Fibroblast of skin of right quadriceps (primary cell): ENCODE measurements at regions not wholly inside any gene's neighbourhood (a gene's known extent, or its start where the extent isn't known, plus 50 kb on each side); places are given as distances from the start of the nearest gene placed in this dataset.
"Not testable (repeated sequence)": the region's sequence is repeated elsewhere in the genome, so short reads cannot be mapped to it uniquely, and the experiment has no call there.

Experiments used
- DNase-seq: peaks from one replicate; pipeline ENCODE4 v3.0.0-alpha.2; 2013

- no peak for DNase-seq
Measured at GRCh38 chr14:27836386-27836785, 930.2 kb upstream of the FOXG1 start.

GRCh38 chr14:27845241-27845850, 921.2 kb upstream of the FOXG1 start:
- DNase-seq: no peak

- DNase-seq: no peak
Measured at GRCh38 chr14:27845902-27846301, 920.7 kb upstream of the FOXG1 start.

- DNase-seq: not testable (repeated sequence)
Measured at GRCh38 chr14:27847480-27847879, 919.1 kb upstream of the FOXG1 start.

GRCh38 chr14:27849193-27849592, 917.4 kb upstream of the FOXG1 start:
- not testable (repeated sequence) for DNase-seq

GRCh38 chr14:27862684-27863083, 903.9 kb upstream of the FOXG1 start:
- no peak for DNase-seq

GRCh38 chr14:27863166-27863565, 903.4 kb upstream of the FOXG1 start:
- no peak for DNase-seq

- no peak for DNase-seq
Measured at GRCh38 chr14:27881063-27881462, 885.5 kb upstream of the FOXG1 start.

- DNase-seq: no peak
Measured at GRCh38 chr14:27881646-27882045, 884.9 kb upstream of the FOXG1 start.

GRCh38 chr14:27886256-27886655, 880.3 kb upstream of the FOXG1 start:
- no peak for DNase-seq

- no peak for DNase-seq
Measured at GRCh38 chr14:27890259-27890658, 876.3 kb upstream of the FOXG1 start.

GRCh38 chr14:27908484-27908883, 858.1 kb upstream of the FOXG1 start:
- DNase-seq: not testable (repeated sequence)

- DNase-seq: no peak
Measured at GRCh38 chr14:27916326-27916725, 850.3 kb upstream of the FOXG1 start.

- no peak for DNase-seq
Measured at GRCh38 chr14:27917896-27918295, 848.7 kb upstream of the FOXG1 start.

- no peak for DNase-seq
Measured at GRCh38 chr14:27927519-27927918, 839.1 kb upstream of the FOXG1 start.

- DNase-seq: no peak
Measured at GRCh38 chr14:27929797-27930347, 836.7 kb upstream of the FOXG1 start.

GRCh38 chr14:27938392-27938791, 828.2 kb upstream of the FOXG1 start:
- DNase-seq: no peak

GRCh38 chr14:27945512-27945911, 821.1 kb upstream of the FOXG1 start:
- no peak for DNase-seq

GRCh38 chr14:27958757-27959156, 807.8 kb upstream of the FOXG1 start:
- DNase-seq: no peak

GRCh38 chr14:27995691-27996090, 770.9 kb upstream of the FOXG1 start:
- DNase-seq: no peak

GRCh38 chr14:28001002-28001401, 765.6 kb upstream of the FOXG1 start:
- DNase-seq: no peak

- DNase-seq: no peak
Measured at GRCh38 chr14:28012629-28013415, 753.8 kb upstream of the FOXG1 start.

GRCh38 chr14:28020112-28020511, 746.5 kb upstream of the FOXG1 start:
- no peak for DNase-seq

GRCh38 chr14:28023853-28024252, 742.7 kb upstream of the FOXG1 start:
- no peak for DNase-seq
